Fibroblast of lung (primary cell): ENCODE measurements at regions not wholly inside any gene's neighbourhood (a gene's known extent, or its start where the extent isn't known, plus 50 kb on each side); places are given as distances from the start of the nearest gene placed in this dataset.

Experiments
- EZH2 ChIP-seq: IDR thresholded peaks from 2 replicates; pipeline ENCODE4 v1.5.1; 2012; ENCODE audit warnings: low read length, control low read depth, mild to moderate bottlenecking; ENCODE audit errors: missing control alignments
- TF ChIP-seq, protein P1 (sequence below), 2 donors: IDR thresholded peaks in 1 of 2; conservative IDR thresholded peaks in 1 of 2; 1 replicate in 1 of 2; 2 replicates in 1 of 2; pipeline ENCODE4 v1.5.1; 2011 to 2012; ENCODE audit warnings: low read length in 2 of 2, control low read depth in 1 of 2, inconsistent platforms in 1 of 2, low read depth in 1 of 2, mild to moderate bottlenecking in 1 of 2

DNA sequence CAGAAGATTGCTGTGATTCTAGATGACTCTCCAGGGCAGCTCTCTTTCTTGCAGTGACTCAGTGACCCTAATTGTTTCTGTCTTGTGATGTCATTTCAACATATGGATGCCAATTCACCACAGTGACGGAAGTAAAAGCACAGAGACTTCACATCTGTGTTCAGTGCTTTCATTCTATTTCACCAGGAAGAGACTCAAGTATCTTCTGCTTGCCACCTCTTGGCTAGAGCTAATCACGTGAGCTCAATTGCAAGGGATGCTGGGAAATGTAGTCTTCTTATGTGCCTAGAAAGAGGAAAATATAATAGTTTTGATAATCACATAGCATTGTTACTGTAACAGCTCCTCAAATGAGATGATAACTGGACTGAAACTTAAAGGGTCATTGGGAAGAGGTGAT is 453.3 kb upstream of the KLF4 start:
- TF ChIP-seq, protein P1, sequence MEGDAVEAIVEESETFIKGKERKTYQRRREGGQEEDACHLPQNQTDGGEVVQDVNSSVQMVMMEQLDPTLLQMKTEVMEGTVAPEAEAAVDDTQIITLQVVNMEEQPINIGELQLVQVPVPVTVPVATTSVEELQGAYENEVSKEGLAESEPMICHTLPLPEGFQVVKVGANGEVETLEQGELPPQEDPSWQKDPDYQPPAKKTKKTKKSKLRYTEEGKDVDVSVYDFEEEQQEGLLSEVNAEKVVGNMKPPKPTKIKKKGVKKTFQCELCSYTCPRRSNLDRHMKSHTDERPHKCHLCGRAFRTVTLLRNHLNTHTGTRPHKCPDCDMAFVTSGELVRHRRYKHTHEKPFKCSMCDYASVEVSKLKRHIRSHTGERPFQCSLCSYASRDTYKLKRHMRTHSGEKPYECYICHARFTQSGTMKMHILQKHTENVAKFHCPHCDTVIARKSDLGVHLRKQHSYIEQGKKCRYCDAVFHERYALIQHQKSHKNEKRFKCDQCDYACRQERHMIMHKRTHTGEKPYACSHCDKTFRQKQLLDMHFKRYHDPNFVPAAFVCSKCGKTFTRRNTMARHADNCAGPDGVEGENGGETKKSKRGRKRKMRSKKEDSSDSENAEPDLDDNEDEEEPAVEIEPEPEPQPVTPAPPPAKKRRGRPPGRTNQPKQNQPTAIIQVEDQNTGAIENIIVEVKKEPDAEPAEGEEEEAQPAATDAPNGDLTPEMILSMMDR (conservative IDR thresholded peaks at IDR 0.05 in 1 of 2, IDR thresholded peaks at IDR 0.05 in 1 of 2; ENCODE audit: low read depth in 1 of 2, low read length in 2 of 2): no peak
- TF ChIP-seq EZH2: no peak
